ENCODE measurements at regions not wholly inside any gene's neighbourhood (a gene's known extent, or its start where the extent isn't known, plus 50 kb on each side); places are given as distances from the start of the nearest gene placed in this dataset.

DNA sequence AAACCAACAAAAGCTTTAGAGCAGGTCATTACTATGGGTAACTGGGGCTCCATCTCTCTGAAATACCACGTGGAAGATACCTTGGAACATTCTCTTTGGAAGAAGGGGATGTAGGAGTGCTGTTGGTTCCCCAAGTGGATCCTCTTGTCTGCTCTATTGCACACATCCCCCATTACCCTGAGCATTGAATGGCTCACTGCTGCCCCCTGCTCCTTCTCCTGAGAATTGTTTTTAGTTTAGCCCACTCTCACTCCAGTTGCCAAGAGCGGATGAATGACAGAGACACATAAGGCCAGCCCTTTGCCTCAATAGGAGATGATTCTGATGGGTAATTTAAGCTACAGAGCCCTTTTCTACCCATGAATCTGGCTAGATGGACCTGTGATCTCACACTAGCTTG lies 135.6 kb upstream of the SUCLG2 start:
- no peak for TF ChIP-seq GABPA (IDR thresholded peaks at IDR 0.05; ENCODE audit: low read depth)
- TF ChIP-seq EP300 (IDR thresholded peaks at IDR 0.05; ENCODE audit: borderline replicate concordance in 1 of 2, low read depth in 1 of 2, low read length in 1 of 2) = no peak
- no peak for TF ChIP-seq ELF1 (IDR thresholded peaks at IDR 0.05)
- TF ChIP-seq CHD2 (IDR thresholded peaks at IDR 0.05; ENCODE audit: low read length, partially characterized antibody) = peak; percentile 34
- TF ChIP-seq SMC3 (IDR thresholded peaks at IDR 0.05; ENCODE audit: low read depth, low read length) = peak; percentile 95
- TF ChIP-seq POLR2AphosphoS5 (IDR thresholded peaks at IDR 0.05; ENCODE audit: low read depth, low read length) = no peak
- no peak for TF ChIP-seq TCF12 (IDR thresholded peaks at IDR 0.05)
- TF ChIP-seq RXRA (IDR thresholded peaks at IDR 0.05; ENCODE audit: borderline replicate concordance, low read depth) = no peak
- TF ChIP-seq MXI1 (IDR thresholded peaks at IDR 0.05; ENCODE audit: low read depth, low read length) = no peak
- no peak for TF ChIP-seq JUND (IDR thresholded peaks at IDR 0.05)
- peak; percentile 94 for TF ChIP-seq RAD21 (IDR thresholded peaks at IDR 0.05; ENCODE audit: low read length)
- peak; percentile 67 for TF ChIP-seq CTCF (IDR thresholded peaks at IDR 0.05)
- no peak for TF ChIP-seq TAF1 (IDR thresholded peaks at IDR 0.05; ENCODE audit: borderline replicate concordance, low read depth, low read length)
- POLR2A ChIA-PET = no interaction called here

DNA sequence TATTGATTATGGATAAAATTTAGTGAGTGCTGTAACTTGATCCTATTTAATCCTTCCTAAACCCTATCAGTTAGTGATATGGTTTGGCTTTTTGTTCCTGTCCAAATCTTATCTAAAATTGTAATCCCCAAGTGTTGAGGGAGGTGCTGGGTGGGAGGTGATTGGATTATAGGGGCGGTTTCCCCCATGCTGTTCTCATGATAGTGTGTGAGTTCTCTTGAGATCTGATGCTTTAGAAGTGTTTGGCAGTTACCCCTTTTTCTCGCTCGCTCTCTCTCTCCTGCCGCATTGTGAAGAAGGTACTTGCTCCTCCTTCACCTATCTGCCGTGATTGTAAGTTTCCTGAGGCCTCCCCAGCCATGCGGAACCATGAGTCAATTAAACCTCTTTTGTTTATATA lies 134.0 kb upstream of the SUCLG2 start:
- H3K4me1 ChIP-seq (ENCODE audit: control insufficient read depth in 1 of 2, insufficient read depth in 2 of 2, low read depth in 1 of 2, low read length in 1 of 2) = no peaks in the 10 kb centered on the region
- no peak overlapping the region for H3K9ac ChIP-seq
- H3K27ac ChIP-seq (ENCODE audit: low read depth in 2 of 2, low read length in 1 of 2) = no peak overlapping the region
- H3K9me2 ChIP-seq = no peaks in the 10 kb centered on the region
- H3F3A ChIP-seq (replicated peaks; ENCODE audit: insufficient read depth) = no peaks in the 10 kb centered on the region
- H3K4me2 ChIP-seq = no peak overlapping the region
- DNase-seq = no peak
- no peak overlapping the region for H3K4me3 ChIP-seq (ENCODE audit: low read depth in 2 of 2, low read length in 1 of 2)
- POLR2A ChIA-PET = no interaction called here
- 66% methylated on average over 6 of the region's 6 CpGs for WGBS (ENCODE audit: low lambda C conversion rate)
- H3K9me3 ChIP-seq = no peaks in the 10 kb centered on the region
- no peak overlapping the region for H2AFZ ChIP-seq (ENCODE audit: low read depth)
- H3K36me3 ChIP-seq (replicated peaks in 1 of 2; ENCODE audit: control insufficient read depth in 1 of 2, insufficient read depth in 2 of 2, low read length in 1 of 2) = no peaks in the 10 kb centered on the region
- CTCF ChIA-PET = interaction anchor here (2.5 to 4.3 kb wide), 2 partner anchors 406 to 675 kb away, joined by 17 to 159 read pairs; no protein-coding TSS in a partner anchor
- no peaks in the 10 kb centered on the region for H4K20me1 ChIP-seq (ENCODE audit: insufficient read depth)
- no peaks in the 10 kb centered on the region for H3K27me3 ChIP-seq (ENCODE audit: insufficient read depth)
- H3K79me2 ChIP-seq (ENCODE audit: insufficient read depth) = no peaks in the 10 kb centered on the region
- TF ChIP-seq MXI1 (IDR thresholded peaks at IDR 0.05; ENCODE audit: low read depth, low read length) = no peak
- no peak for TF ChIP-seq RXRA (IDR thresholded peaks at IDR 0.05; ENCODE audit: borderline replicate concordance, low read depth)
- TF ChIP-seq CTCF (IDR thresholded peaks at IDR 0.05) = no peak
- no peak for TF ChIP-seq NRF1 (IDR thresholded peaks at IDR 0.05; ENCODE audit: low read depth, low read length)
- no peak for TF ChIP-seq TAF1 (IDR thresholded peaks at IDR 0.05; ENCODE audit: borderline replicate concordance, low read depth, low read length)
- TF ChIP-seq ZBTB33 (IDR thresholded peaks at IDR 0.05; ENCODE audit: borderline replicate concordance, low read depth) = no peak
- TF ChIP-seq FOXM1 (IDR thresholded peaks at IDR 0.05; ENCODE audit: low read depth) = no peak
- TF ChIP-seq MEF2A (IDR thresholded peaks at IDR 0.05; ENCODE audit: borderline replicate concordance, low read depth) = no peak
- TF ChIP-seq GATA2 (CRISPR knock-in tag; IDR thresholded peaks at IDR 0.05) = no peak
- TF ChIP-seq SIN3A (IDR thresholded peaks at IDR 0.05; ENCODE audit: borderline replicate concordance, low read depth, low read length) = no peak
- TF ChIP-seq TEAD4 (IDR thresholded peaks at IDR 0.05; ENCODE audit: borderline replicate concordance, insufficient read depth) = no peak
- TF ChIP-seq GABPA (IDR thresholded peaks at IDR 0.05; ENCODE audit: low read depth) = no peak
- TF ChIP-seq USF1 (IDR thresholded peaks at IDR 0.05; ENCODE audit: borderline replicate concordance, low read depth) = no peak
- TF ChIP-seq TCF12 (IDR thresholded peaks at IDR 0.05) = no peak
- no peak for TF ChIP-seq ELF1 (IDR thresholded peaks at IDR 0.05)
- TF ChIP-seq NFIC (IDR thresholded peaks at IDR 0.05; ENCODE audit: borderline replicate concordance) = no peak
- TF ChIP-seq RCOR1 (IDR thresholded peaks at IDR 0.05; ENCODE audit: low read length) = no peak

More for the DNA sequence above, 135.6 kb upstream of the SUCLG2 start:
- Histone ChIP-seq H3K79me2 (ENCODE audit: insufficient read depth) (no peaks in the 10 kb centered on the region), H3K9me2 (no peaks in the 10 kb centered on the region), H4K20me1 (ENCODE audit: insufficient read depth) (no peaks in the 10 kb centered on the region), H3K27ac (ENCODE audit: low read depth in 2 of 2, low read length in 1 of 2) (no peak overlapping the region), H3K27me3 (ENCODE audit: insufficient read depth) (no peaks in the 10 kb centered on the region), H3K4me1 (ENCODE audit: control insufficient read depth in 1 of 2, insufficient read depth in 2 of 2, low read depth in 1 of 2, low read length in 1 of 2) (no peaks in the 10 kb centered on the region), H3K9me3 (no peaks in the 10 kb centered on the region), H3K4me2 (no peak overlapping the region), H3K9ac (no peak overlapping the region), H2AFZ (ENCODE audit: low read depth) (no peak overlapping the region), H3K4me3 (ENCODE audit: low read depth in 2 of 2, low read length in 1 of 2) (no peak overlapping the region), H3F3A (replicated peaks; ENCODE audit: insufficient read depth) (no peaks in the 10 kb centered on the region), H3K36me3 (replicated peaks in 1 of 2; ENCODE audit: control insufficient read depth in 1 of 2, insufficient read depth in 2 of 2, low read length in 1 of 2) (no peaks in the 10 kb centered on the region)
- 48% methylated on average over 2 of the region's 2 CpGs for WGBS (ENCODE audit: low lambda C conversion rate)
- CTCF ChIA-PET = interaction anchor here (0.6 to 4.3 kb wide), 29 partner anchors 8 to 1135 kb away, joined by 3 to 159 read pairs (median 4); partner anchors contain the start of gene SUCLG2
- peak; percentile 56 for DNase-seq
